H1 (cell line): ENCODE measurements at regions not wholly inside any gene's neighbourhood (a gene's known extent, or its start where the extent isn't known, plus 50 kb on each side); places are given as distances from the start of the nearest gene placed in this dataset.

Experiments used
- CTCF ChIA-PET: fragments of 300-600 bp; sonication (Branson Sonifier 250); formaldehyde crosslinking; loops from one replicate; lab custom pipeline; 2021; ENCODE audit not compliant: partially characterized antibody; lab: Charles Lee
- POLR2A ChIA-PET: fragments of 300-600 bp; sonication (Branson Sonifier 250); formaldehyde crosslinking; loops from one replicate; lab custom pipeline; 2021; ENCODE audit warnings: inconsistent platforms; ENCODE audit not compliant: partially characterized antibody; lab: Charles Lee
- DNase-seq, 2 experiments: peaks; one replicate each; pipeline versions ENCODE4 v3.0.0 to v3.0.0-alpha.2; 2010 to 2022; ENCODE audit warnings: low spot score in 2 of 2, low read depth in 1 of 2, mixed read lengths in 1 of 2
- FAIRE-seq: peaks from 2 replicates; lab custom pipeline; 2011; peaks lifted over from hg19 to GRCh38; lab: Jason Lieb, UNC
- H2AFZ ChIP-seq: 2 replicates; pipeline ENCODE4 v1.8.1; 2012; ENCODE audit warnings: low read length, inconsistent platforms
- H2AK5ac ChIP-seq: 2 replicates; pipeline ENCODE4 v1.6.1; 2013; ENCODE audit warnings: low read depth, low read length
- H2BK120ac ChIP-seq: replicated peaks from 2 replicates; pipeline ENCODE3; 2013; ENCODE audit warnings: low read depth, low read length, inconsistent platforms
- H2BK12ac ChIP-seq: 2 replicates; pipeline ENCODE4 v1.6.1; 2013; ENCODE audit warnings: low read depth, low read length
- H2BK15ac ChIP-seq: 2 replicates; pipeline ENCODE4 v1.6.1; 2013; ENCODE audit warnings: low read length
- H2BK20ac ChIP-seq: 2 replicates; pipeline ENCODE4 v1.6.1; 2013; ENCODE audit warnings: low read length
- H2BK5ac ChIP-seq: 2 replicates; pipeline ENCODE4 v1.6.1; 2013; ENCODE audit warnings: low read depth, low read length
- H3K14ac ChIP-seq: 2 replicates; pipeline ENCODE4 v1.6.1; 2013; ENCODE audit warnings: inconsistent platforms; ENCODE audit not compliant: insufficient read length
- H3K18ac ChIP-seq: 2 replicates; pipeline ENCODE4 v1.6.1; 2013; ENCODE audit warnings: low read length; ENCODE audit errors: extremely low read depth
- H3K23ac ChIP-seq: 2 replicates; pipeline ENCODE4 v1.6.1; 2013; ENCODE audit warnings: inconsistent platforms; ENCODE audit not compliant: insufficient read length
- H3K23me2 ChIP-seq: 2 replicates; pipeline ENCODE4 v1.6.1; 2013; ENCODE audit warnings: low read depth, low read length
- H3K27ac ChIP-seq: 2 replicates; pipeline ENCODE4 v1.6.1; 2011; ENCODE audit warnings: low read depth, low read length, inconsistent platforms
- H3K27me3 ChIP-seq, 4 experiments: replicated peaks in 1 of 4; 1 replicate in 1 of 4; 2 replicates in 3 of 4; pipeline versions ENCODE4 v1.6.1 to v1.8.1; 2011 to 2013; ENCODE audit warnings: low read length in 3 of 4, mild to moderate bottlenecking in 3 of 4, inconsistent platforms in 2 of 4, mixed read lengths in 2 of 4, moderate library complexity in 1 of 4; ENCODE audit not compliant: control insufficient read depth in 3 of 4, insufficient read depth in 3 of 4; ENCODE audit errors: extremely low read depth in 1 of 4
- H3K36me3 ChIP-seq, 4 experiments: 2 replicates each; pipeline versions ENCODE4 v1.6.1 to v1.8.1; 2011 to 2013; ENCODE audit warnings: mild to moderate bottlenecking in 4 of 4, low read length in 3 of 4, moderate library complexity in 2 of 4, control low read depth in 1 of 4, inconsistent platforms in 1 of 4; ENCODE audit not compliant: insufficient read depth in 4 of 4, control insufficient read depth in 2 of 4
- H3K4ac ChIP-seq: replicated peaks from 2 replicates; pipeline ENCODE3; 2013; ENCODE audit warnings: low read length, low read depth, mixed read lengths, inconsistent platforms; ENCODE audit not compliant: insufficient read length
- H3K4me1 ChIP-seq, 4 experiments: replicated peaks in 1 of 4; 1 replicate in 1 of 4; 2 replicates in 3 of 4; pipeline versions ENCODE4 v1.6.1 to v1.8.1; 2011 to 2013; ENCODE audit warnings: low read length in 3 of 4, inconsistent platforms in 2 of 4, mixed read lengths in 1 of 4; ENCODE audit not compliant: insufficient read depth in 4 of 4, control insufficient read depth in 3 of 4
- H3K4me2 ChIP-seq, 2 experiments: 2 replicates each; pipeline versions ENCODE4 v1.6.1 to v1.8.1; 2011 to 2013; ENCODE audit warnings: low read depth in 2 of 2, low read length in 2 of 2, control low read depth in 1 of 2, inconsistent platforms in 1 of 2, mild to moderate bottlenecking in 1 of 2; ENCODE audit not compliant: insufficient read depth in 1 of 2
- H3K4me3 ChIP-seq, 4 experiments: fragments of 200-600, 300-600 bp in 1 of 4; sonication (generic), shearing (Covaris generic), sonication (Bioruptor Twin) in 1 of 4; 2 replicates each; pipeline versions ENCODE4 v1.5.1 to v1.8.1; 2011 to 2016; ENCODE audit warnings: low read length in 4 of 4, low read depth in 3 of 4, control low read depth in 2 of 4, inconsistent platforms in 2 of 4, mild to moderate bottlenecking in 2 of 4, mixed read lengths in 1 of 4, moderate library complexity in 1 of 4; ENCODE audit not compliant: insufficient read depth in 2 of 4; ENCODE audit errors: extremely low read depth in 1 of 4
- H3K56ac ChIP-seq: replicated peaks from 2 replicates; pipeline ENCODE3; 2013; ENCODE audit warnings: low read depth, mild to moderate bottlenecking, mixed read lengths, low read length, inconsistent platforms; ENCODE audit not compliant: insufficient read length
- H3K79me1 ChIP-seq: 2 replicates; pipeline ENCODE4 v1.6.1; 2013; ENCODE audit warnings: low read depth, low read length, control low read depth
- H3K79me2 ChIP-seq, 2 experiments: 2 replicates each; pipeline versions ENCODE4 v1.6.1 to v1.8.1; 2012 to 2013; ENCODE audit warnings: low read length in 2 of 2, mild to moderate bottlenecking in 2 of 2, inconsistent platforms in 1 of 2; ENCODE audit not compliant: insufficient read depth in 2 of 2, control insufficient read depth in 1 of 2
- H3K9ac ChIP-seq, 4 experiments: replicated peaks in 1 of 4; 1 replicate in 1 of 4; 2 replicates in 3 of 4; pipeline versions ENCODE4 v1.6.1 to v1.8.1; 2011 to 2013; ENCODE audit warnings: low read depth in 3 of 4, low read length in 3 of 4, control low read depth in 2 of 4, mild to moderate bottlenecking in 2 of 4, moderate library complexity in 2 of 4, inconsistent platforms in 1 of 4; ENCODE audit errors: extremely low read depth in 1 of 4
- H3K9me3 ChIP-seq, 2 experiments: 2 replicates each; pipeline versions ENCODE4 v1.6.1 to v1.8.1; 2012 to 2013; ENCODE audit warnings: mild to moderate bottlenecking in 2 of 2, moderate library complexity in 2 of 2, control low read depth in 1 of 2, inconsistent platforms in 1 of 2, low read depth in 1 of 2, low read length in 1 of 2, mixed read lengths in 1 of 2; ENCODE audit not compliant: insufficient read depth in 2 of 2
- H4K20me1 ChIP-seq, 2 experiments: replicated peaks in 1 of 2; 2 replicates each; pipeline versions ENCODE3 to v1.8.1; 2011 to 2013; ENCODE audit warnings: inconsistent platforms in 2 of 2, low read length in 2 of 2, mild to moderate bottlenecking in 1 of 2; ENCODE audit not compliant: insufficient read depth in 2 of 2, control insufficient read depth in 1 of 2
- H4K5ac ChIP-seq: 2 replicates; pipeline ENCODE4 v1.6.1; 2013; ENCODE audit warnings: low read length, low read depth, mixed read lengths, inconsistent platforms; ENCODE audit not compliant: insufficient read length
- H4K8ac ChIP-seq: 2 replicates; pipeline ENCODE4 v1.8.0; 2013; ENCODE audit warnings: mild to moderate bottlenecking, moderate library complexity, low read length, inconsistent platforms; ENCODE audit not compliant: insufficient read depth; ENCODE audit errors: extremely low read depth
- H4K91ac ChIP-seq: replicated peaks from 2 replicates; pipeline ENCODE3; 2013; ENCODE audit warnings: low read length, mixed read lengths, inconsistent platforms; ENCODE audit not compliant: insufficient read length
- ASH2L ChIP-seq: fragments of 200-600, 300-600 bp; sonication (generic); IDR thresholded peaks from one replicate; pipeline ENCODE4 v1.7.1; 2017; ENCODE audit warnings: low read length
- BRCA1 ChIP-seq: IDR thresholded peaks from 2 replicates; pipeline ENCODE4 v1.6.1; 2012; ENCODE audit warnings: low read depth, low read length, improper control_type of control experiment
- CEBPB ChIP-seq: IDR thresholded peaks from 2 replicates; pipeline ENCODE4 v1.6.1; 2012; ENCODE audit warnings: low read depth, low read length
- CHD2 ChIP-seq: IDR thresholded peaks from 2 replicates; pipeline ENCODE4 v1.6.1; 2012; ENCODE audit warnings: low read length, improper control_type of control experiment
- GABPA ChIP-seq: IDR thresholded peaks from 2 replicates; pipeline ENCODE4 v1.6.1; 2011; ENCODE audit warnings: mild to moderate bottlenecking, low read length, moderate library complexity, borderline replicate concordance; ENCODE audit not compliant: insufficient read depth
- KDM1A ChIP-seq: fragments of 200-600, 300-600 bp; sonication (generic); IDR thresholded peaks from 2 replicates; pipeline ENCODE4 v1.7.1; 2016; ENCODE audit warnings: mild to moderate bottlenecking, low read length, borderline replicate concordance
- KDM4A ChIP-seq: IDR thresholded peaks from one replicate; pipeline ENCODE4 v1.7.1; 2012; ENCODE audit warnings: low read depth, mild to moderate bottlenecking, moderate library complexity, low read length, inconsistent platforms; ENCODE audit not compliant: severe bottlenecking
- MAFK ChIP-seq: IDR thresholded peaks from 2 replicates; pipeline ENCODE4 v1.6.1; 2012; ENCODE audit warnings: low read depth, mild to moderate bottlenecking, improper control_type of control experiment, low read length
- NANOG ChIP-seq: IDR thresholded peaks from 2 replicates; pipeline ENCODE4 v1.6.1; 2011; ENCODE audit warnings: low read length, low read depth, mild to moderate bottlenecking, inconsistent platforms; ENCODE audit not compliant: insufficient read depth, poor library complexity, severe bottlenecking
- POLR2AphosphoS5 ChIP-seq: IDR thresholded peaks from 2 replicates; pipeline ENCODE4 v1.6.1; 2011; ENCODE audit warnings: low read depth, low read length
- RNF2 ChIP-seq: fragments of 200-900, 300-1000 bp; sonication (generic); IDR thresholded peaks from 2 replicates; pipeline ENCODE4 v1.7.1; 2016; ENCODE audit warnings: borderline replicate concordance, low read depth, mild to moderate bottlenecking, antibody characterized with exemption, low read length; ENCODE audit not compliant: poor library complexity, severe bottlenecking; ENCODE audit errors: missing control alignments
- SAP30 ChIP-seq: fragments of 300-600 bp; sonication (generic); IDR thresholded peaks from 2 replicates; pipeline ENCODE4 v1.7.1; 2012; ENCODE audit warnings: low read length, moderate library complexity, mild to moderate bottlenecking, inconsistent platforms; ENCODE audit not compliant: insufficient read depth, insufficient replicate concordance
- SIRT6 ChIP-seq: IDR thresholded peaks from one replicate; pipeline ENCODE4 v1.7.1; 2012; ENCODE audit warnings: low read length, inconsistent platforms
- SP1 ChIP-seq: IDR thresholded peaks from 2 replicates; pipeline ENCODE4 v1.6.1; 2011; ENCODE audit warnings: low read depth, low read length
- TAF1 ChIP-seq: IDR thresholded peaks from 2 replicates; pipeline ENCODE4 v1.6.1; 2011; ENCODE audit warnings: mild to moderate bottlenecking, low read depth, low read length
- TAF7 ChIP-seq: optimal IDR thresholded peaks from 2 replicates; pipeline ENCODE3; 2011; ENCODE audit warnings: low read depth, mild to moderate bottlenecking, inconsistent platforms, low read length, moderate library complexity, borderline replicate concordance
- whole genome bisulfite sequencing, 2 experiments: shearing (Covaris generic) in 1 of 2; methylation state at CpG; one replicate each; pipeline versions ENCODE4 v1.1.6 to v1.1.7; 2013 to 2015; ENCODE audit warnings: low lambda C conversion rate in 2 of 2, mixed read lengths in 2 of 2, inconsistent platforms in 1 of 2, low coverage in 1 of 2, missing lambda C conversion rate in 1 of 2; ENCODE audit not compliant: insufficient replicate concordance in 2 of 2, insufficient coverage in 1 of 2, insufficient read length in 1 of 2; ENCODE audit errors: extremely low coverage in 1 of 2, missing lambda C conversion rate in 1 of 2; 5-methylcytosine and 5-hydroxymethylcytosine counted together

DNA sequence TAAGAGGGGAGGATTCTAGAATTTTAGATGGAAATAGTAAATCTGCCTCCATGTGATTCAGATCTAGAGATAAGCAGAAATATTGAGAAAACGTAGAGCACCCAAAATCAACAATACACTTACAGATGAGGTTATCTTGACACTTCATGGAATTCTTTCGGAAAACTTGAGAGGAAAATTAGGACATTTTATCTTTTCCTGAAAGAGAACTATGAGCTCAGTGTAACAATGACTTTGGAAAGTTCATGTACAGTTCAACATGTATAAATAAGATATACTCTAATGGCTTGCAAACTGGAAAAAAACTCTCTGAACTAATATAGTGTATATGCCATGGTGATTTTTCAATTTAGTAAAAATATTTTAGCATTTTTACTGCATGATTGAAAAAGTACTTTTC, 338.1 kb upstream of the NEGR1 start:
- no peaks in the 10 kb centered on the region for H3K36me3 ChIP-seq
- no peak overlapping the region for H3K4me3 ChIP-seq
- no peak overlapping the region for H3K4me2 ChIP-seq
- H3K9me3 ChIP-seq, result no peaks in the 10 kb centered on the region
- H2BK20ac ChIP-seq, result no peak overlapping the region
- no peak overlapping the region for H4K8ac ChIP-seq
- no peak overlapping the region for H4K5ac ChIP-seq
- no peak overlapping the region for H3K4ac ChIP-seq
- H3K23me2 ChIP-seq, result no peaks in the 10 kb centered on the region
- H3K14ac ChIP-seq, result no peak overlapping the region
- FAIRE-seq (no peak), DNase-seq (no peak)
- no peak overlapping the region for H3K9ac ChIP-seq
- 86% methylated on average over 2 of the region's 2 CpGs; no CpG with 5 or more reads in 1 of the 2 experiments for WGBS, 2 experiments
- TF ChIP-seq ASH2L, result no peak
- no peak for TF ChIP-seq SP1
- TF ChIP-seq NANOG, result no peak
- TF ChIP-seq KDM1A, result no peak
- TF ChIP-seq GABPA, result no peak
- TF ChIP-seq CEBPB, result no peak
- TF ChIP-seq RNF2, result no peak
- TF ChIP-seq SAP30, result no peak
- no peak for TF ChIP-seq SIRT6
- no peak for TF ChIP-seq TAF7
- no peak for TF ChIP-seq CHD2
- no peak for TF ChIP-seq TAF1
- TF ChIP-seq MAFK, result no peak
- TF ChIP-seq BRCA1, result no peak
- no peak for TF ChIP-seq POLR2AphosphoS5
- no peak for TF ChIP-seq KDM4A
- H2BK5ac ChIP-seq, result no peak overlapping the region
- H3K23ac ChIP-seq, result no peak overlapping the region
- H3K79me1 ChIP-seq, result no peaks in the 10 kb centered on the region
- no peaks in the 10 kb centered on the region for H4K20me1 ChIP-seq
- no peak overlapping the region for H3K27ac ChIP-seq
- no peaks in the 10 kb centered on the region for H3K79me2 ChIP-seq
- H2BK120ac ChIP-seq, result no peak overlapping the region
- no peak overlapping the region for H2BK12ac ChIP-seq
- ChIA-PET POLR2A (no interaction called here), CTCF (interaction anchor here (0.5 to 0.8 kb wide), 2 partner anchors 442 to 862 kb away, joined by 3 to 4 read pairs; no protein-coding TSS in a partner anchor)
- no peak overlapping the region for H3K56ac ChIP-seq
- no peak overlapping the region for H2AK5ac ChIP-seq
- no peak overlapping the region for H2BK15ac ChIP-seq
- H3K27me3 ChIP-seq, result no peaks in the 10 kb centered on the region
- no peak overlapping the region for H2AFZ ChIP-seq
- H4K91ac ChIP-seq, result no peak overlapping the region
- no peaks in the 10 kb centered on the region for H3K4me1 ChIP-seq
- H3K18ac ChIP-seq, result no peak overlapping the region
